WI38 (cell line): ENCODE measurements at regions not wholly inside any gene's neighbourhood (a gene's known extent, or its start where the extent isn't known, plus 50 kb on each side); places are given as distances from the start of the nearest gene placed in this dataset.
"Not testable (repeated sequence)": the region's sequence is repeated elsewhere in the genome, so short reads cannot be mapped to it uniquely, and the experiment has no call there.

ENCODE experiments used
- H3K4me3 ChIP-seq: 2 replicates; pipeline ENCODE4 v1.5.1; 2011; ENCODE audit warnings: low read depth, mild to moderate bottlenecking, control low read depth, low read length
- CTCF ChIP-seq: IDR thresholded peaks from 2 replicates; pipeline ENCODE4 v1.5.1; 2012; ENCODE audit warnings: low read depth, mild to moderate bottlenecking, control low read depth, low read length

GRCh38 chr16:22645868-22646267 is 135.2 kb downstream of the NPIPB5 start:
- no peak overlapping the region for H3K4me3 ChIP-seq
- no peak for TF ChIP-seq CTCF

GRCh38 chr16:22646948-22647556 is 136.4 kb downstream of the NPIPB5 start:
- TF ChIP-seq CTCF = no peak
- no peak overlapping the region for H3K4me3 ChIP-seq

GRCh38 chr16:22648141-22648540 is 137.4 kb downstream of the NPIPB5 start:
- H3K4me3 ChIP-seq = no peak overlapping the region
- TF ChIP-seq CTCF = no peak

GRCh38 chr16:22648941-22649340 is 138.2 kb downstream of the NPIPB5 start:
- no peak for TF ChIP-seq CTCF
- H3K4me3 ChIP-seq = no peak overlapping the region

- not testable (repeated sequence) for H3K4me3 ChIP-seq
Measured at GRCh38 chr16:22651111-22651817, 140.6 kb downstream of the NPIPB5 start.

GRCh38 chr16:22652463-22652845 is 141.8 kb downstream of the NPIPB5 start:
- no peak for TF ChIP-seq CTCF
- no peak overlapping the region for H3K4me3 ChIP-seq

GRCh38 chr16:22653876-22654275 is 143.2 kb downstream of the NPIPB5 start:
- no peak overlapping the region for H3K4me3 ChIP-seq
- TF ChIP-seq CTCF = no peak

GRCh38 chr16:22656573-22656972 is 145.9 kb downstream of the NPIPB5 start:
- H3K4me3 ChIP-seq = not testable (repeated sequence)
